Ishikawa (cell line): ENCODE measurements at regions not wholly inside any gene's neighbourhood (a gene's known extent, or its start where the extent isn't known, plus 50 kb on each side); places are given as distances from the start of the nearest gene placed in this dataset.

Experiments
- CEBPB ChIP-seq: IDR thresholded peaks from 2 replicates; pipeline ENCODE4 v1.6.1; 2012
- CREB1 ChIP-seq: IDR thresholded peaks from 2 replicates; pipeline ENCODE4 v1.6.1; 2012; ENCODE audit warnings: low read depth
- EP300 ChIP-seq: IDR thresholded peaks from 2 replicates; pipeline ENCODE4 v1.6.1; 2012; ENCODE audit warnings: borderline replicate concordance
- RAD21 ChIP-seq: IDR thresholded peaks from 2 replicates; pipeline ENCODE4 v1.6.1; 2012; ENCODE audit warnings: low read depth
- TEAD4 ChIP-seq: IDR thresholded peaks from 2 replicates; pipeline ENCODE4 v1.6.1; 2012
- TF ChIP-seq, protein P1 (sequence below): IDR thresholded peaks from 2 replicates; pipeline ENCODE4 v1.6.1; 2012

DNA sequence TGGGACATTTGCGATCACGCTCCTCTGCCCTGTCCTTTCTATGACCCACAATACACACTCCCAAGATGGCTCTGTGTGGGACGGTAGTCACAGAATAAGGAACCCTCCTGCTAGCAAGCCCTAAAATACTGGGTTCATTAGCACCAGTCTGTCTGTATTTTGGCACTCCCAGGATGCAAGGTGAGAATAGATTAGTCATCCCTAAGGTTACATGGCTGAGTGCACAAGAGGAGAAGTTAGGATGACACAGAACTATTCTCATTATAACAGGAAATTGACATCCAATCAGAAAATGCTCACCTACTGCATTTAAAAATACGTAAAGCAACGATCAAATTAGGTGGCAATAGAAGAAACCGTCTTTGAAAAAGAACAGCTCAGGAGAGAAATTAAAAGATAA, 590.2 kb downstream of the EPHA4 start:
- TF ChIP-seq CEBPB = no peak
- no peak for TF ChIP-seq TEAD4
- TF ChIP-seq, protein P1, sequence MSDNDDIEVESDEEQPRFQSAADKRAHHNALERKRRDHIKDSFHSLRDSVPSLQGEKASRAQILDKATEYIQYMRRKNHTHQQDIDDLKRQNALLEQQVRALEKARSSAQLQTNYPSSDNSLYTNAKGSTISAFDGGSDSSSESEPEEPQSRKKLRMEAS = no peak
- TF ChIP-seq EP300 = no peak
- TF ChIP-seq CREB1 = no peak
- TF ChIP-seq RAD21 = no peak
